SJSA1 (cell line): ENCODE measurements at regions not wholly inside any gene's neighbourhood (a gene's known extent, or its start where the extent isn't known, plus 50 kb on each side); places are given as distances from the start of the nearest gene placed in this dataset.
"Not testable (repeated sequence)": the region's sequence is repeated elsewhere in the genome, so short reads cannot be mapped to it uniquely, and the experiment has no call there.

Experiments
- DNase-seq, 2 experiments: peaks; one replicate each; pipeline ENCODE4 v3.0.0-alpha.2; 2015 to 2020; ENCODE audit warnings: low spot score in 2 of 2, low read depth in 1 of 2
- H3K27ac ChIP-seq: fragments of 250-450 bp; sonication (Bioruptor Pico); 2 replicates; pipeline ENCODE4 v1.5.1; 2020; ENCODE audit warnings: mild to moderate bottlenecking, moderate library complexity
- H3K27me3 ChIP-seq: fragments of 250-450 bp; sonication (Bioruptor Pico); replicated peaks from 2 replicates; pipeline ENCODE4 v1.5.1; 2020; ENCODE audit warnings: mild to moderate bottlenecking, moderate library complexity
- H3K36me3 ChIP-seq: fragments of 250-450 bp; sonication (Bioruptor Pico); 2 replicates; pipeline ENCODE4 v1.5.1; 2020; ENCODE audit warnings: mild to moderate bottlenecking
- H3K4me1 ChIP-seq: fragments of 250-450 bp; sonication (Bioruptor Pico); replicated peaks from 2 replicates; pipeline ENCODE4 v1.6.1; 2021; ENCODE audit warnings: mild to moderate bottlenecking
- H3K4me3 ChIP-seq: fragments of 250-450 bp; sonication (Bioruptor Pico); 2 replicates; pipeline ENCODE4 v1.5.1; 2020; ENCODE audit warnings: mild to moderate bottlenecking
- H3K9me3 ChIP-seq: fragments of 250-450 bp; sonication (Bioruptor Pico); replicated peaks from 2 replicates; pipeline ENCODE4 v1.5.1; 2020; ENCODE audit warnings: mild to moderate bottlenecking

DNA sequence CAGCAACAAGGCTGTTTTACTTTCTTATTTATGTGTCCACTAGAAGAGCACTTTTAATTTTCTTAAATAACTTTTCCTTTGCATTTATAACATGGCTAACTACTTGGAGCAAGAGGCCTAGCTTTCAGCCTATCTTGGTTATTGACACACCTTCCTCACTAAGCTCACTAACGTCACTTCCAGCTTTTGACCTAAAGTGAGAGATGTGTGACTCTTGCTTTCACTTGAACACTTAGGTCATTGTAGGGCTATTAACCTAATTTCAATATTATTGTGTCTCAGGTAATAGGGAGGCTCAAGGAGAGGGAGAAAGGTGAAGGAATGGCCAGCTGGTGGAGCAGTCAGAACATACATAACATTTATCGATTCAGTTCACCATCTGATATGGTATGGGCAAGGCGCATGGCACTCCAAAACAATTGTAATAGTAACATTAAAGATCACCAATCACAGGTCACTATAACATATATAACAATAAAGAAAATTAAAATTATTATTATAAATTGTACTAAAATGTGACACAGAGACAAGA, 95.0 kb upstream of the FAM20C start:
- Histone ChIP-seq H3K9me3 (peaks cover 5% of the 10 kb centered on the region; the same call in 1 of the 2 replicates), H3K27ac (no peak overlapping the region), H3K36me3 (no peaks in the 10 kb centered on the region), H3K4me1 (peaks cover 33% of the 10 kb centered on the region), H3K27me3 (no peaks in the 10 kb centered on the region), H3K4me3 (no peak overlapping the region)
- DNase-seq = no peak

DNA sequence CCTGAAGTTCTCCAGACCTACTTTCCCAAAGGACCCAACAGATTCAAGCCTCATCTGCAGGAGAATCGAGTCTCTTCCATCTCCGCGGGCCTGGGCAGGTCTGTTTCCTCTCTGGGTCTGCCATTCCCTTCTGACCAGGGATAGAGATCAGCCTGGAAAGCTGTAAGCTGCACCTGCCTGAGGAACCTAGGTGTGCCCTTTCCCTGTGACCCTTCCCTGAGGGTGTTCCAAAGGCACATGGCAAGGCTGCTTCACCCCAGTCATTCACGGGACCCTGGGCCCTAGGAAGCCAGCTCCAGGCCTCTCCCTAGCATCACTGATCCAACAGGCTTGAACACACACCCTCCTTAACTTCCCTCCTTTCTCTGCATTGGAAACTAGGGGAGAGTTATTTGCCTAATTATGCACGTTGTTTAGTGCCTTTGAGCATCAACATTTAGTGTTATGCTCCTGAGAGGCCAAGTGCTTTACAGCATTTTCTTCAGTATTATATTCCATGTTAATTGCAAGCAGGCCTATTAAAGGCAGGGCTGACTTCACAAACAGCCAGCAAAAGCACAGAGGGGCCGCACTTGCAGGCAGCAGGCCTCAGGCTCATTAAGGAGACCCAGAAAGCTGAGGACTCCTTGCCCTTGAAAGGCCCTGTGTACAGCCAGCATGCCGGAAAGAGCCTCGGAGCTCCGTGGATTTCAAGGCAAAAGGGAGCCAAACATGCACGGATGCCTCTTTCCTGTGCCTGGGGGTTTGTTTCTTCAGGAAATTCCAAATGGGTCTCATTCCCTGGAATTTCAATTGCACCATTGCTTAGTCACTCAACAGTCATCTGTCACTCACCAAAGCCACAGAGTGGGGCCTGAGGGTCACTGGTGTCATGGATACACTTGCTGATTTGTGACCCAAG, 91.0 kb upstream of the FAM20C start:
- H3K27ac ChIP-seq = peak overlapping the region; percentile 60

DNA sequence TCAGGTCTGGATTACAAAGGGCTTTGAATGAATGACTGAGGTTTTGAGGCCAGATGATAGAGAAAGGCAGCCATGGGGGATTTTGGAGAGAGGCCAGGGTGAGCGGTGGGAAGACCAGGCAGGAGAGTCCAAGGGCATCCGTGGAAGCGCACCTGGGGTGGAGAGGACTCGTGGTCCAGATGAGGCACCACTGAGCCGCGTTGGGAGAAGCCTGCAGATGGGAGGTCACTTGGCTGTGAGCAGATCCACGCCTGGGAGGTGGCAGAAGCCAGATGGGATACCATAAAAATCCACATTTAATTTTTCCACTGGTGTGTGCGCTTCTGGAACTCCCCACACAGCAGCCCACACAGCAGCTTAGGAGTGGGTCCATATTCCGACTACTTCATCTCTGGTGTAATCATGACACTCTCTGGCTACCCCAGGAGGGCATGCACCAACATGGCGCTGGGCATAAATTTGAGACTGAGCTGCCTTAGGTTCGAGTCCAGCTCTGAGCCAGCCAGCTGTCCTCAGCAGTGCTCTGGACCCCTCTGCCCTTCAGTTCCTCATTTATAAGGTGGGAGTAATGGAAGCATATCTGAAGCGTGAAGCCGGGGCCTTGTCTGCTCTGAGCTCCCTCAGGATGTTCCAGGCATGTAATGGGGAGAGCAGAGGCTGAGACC, 90.2 kb upstream of the FAM20C start:
- Histone ChIP-seq H3K27me3 (no peaks in the 10 kb centered on the region; the same call in 1 of the 2 replicates), H3K4me3 (no peak overlapping the region), H3K4me1 (peaks cover 22% of the 10 kb centered on the region), H3K36me3 (no peaks in the 10 kb centered on the region), H3K9me3 (peaks cover 5% of the 10 kb centered on the region; the same call in 1 of the 2 replicates), H3K27ac (no peak overlapping the region)
- DNase-seq = no peak

More for the DNA sequence above, 91.0 kb upstream of the FAM20C start:
- Histone ChIP-seq H3K27me3 (no peaks in the 10 kb centered on the region), H3K4me1 (peaks cover 22% of the 10 kb centered on the region), H3K36me3 (no peaks in the 10 kb centered on the region), H3K9me3 (peaks cover 5% of the 10 kb centered on the region; the same call in 1 of the 2 replicates), H3K4me3 (no peak overlapping the region)
- DNase-seq = peak; percentile 77

DNA sequence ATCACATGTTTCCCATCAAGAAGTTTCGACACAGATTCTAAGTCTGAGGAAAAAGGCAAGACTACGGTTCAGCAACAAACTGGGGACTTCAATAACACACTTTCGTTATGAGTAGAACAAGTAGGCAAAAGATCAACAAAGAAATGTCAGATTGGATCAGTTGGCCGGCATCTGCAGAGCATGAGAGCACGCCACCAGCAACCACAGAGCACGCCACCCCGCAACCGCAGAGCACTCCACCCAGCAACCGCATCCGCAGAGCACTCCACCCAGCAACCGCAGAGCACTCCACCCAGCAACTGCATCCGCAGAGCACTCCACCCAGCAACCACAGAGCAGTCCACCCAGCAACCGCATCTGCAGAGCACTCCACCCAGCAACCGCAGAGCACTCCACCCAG, 89.7 kb upstream of the FAM20C start:
- peak; percentile 20 to 55 for DNase-seq

DNA sequence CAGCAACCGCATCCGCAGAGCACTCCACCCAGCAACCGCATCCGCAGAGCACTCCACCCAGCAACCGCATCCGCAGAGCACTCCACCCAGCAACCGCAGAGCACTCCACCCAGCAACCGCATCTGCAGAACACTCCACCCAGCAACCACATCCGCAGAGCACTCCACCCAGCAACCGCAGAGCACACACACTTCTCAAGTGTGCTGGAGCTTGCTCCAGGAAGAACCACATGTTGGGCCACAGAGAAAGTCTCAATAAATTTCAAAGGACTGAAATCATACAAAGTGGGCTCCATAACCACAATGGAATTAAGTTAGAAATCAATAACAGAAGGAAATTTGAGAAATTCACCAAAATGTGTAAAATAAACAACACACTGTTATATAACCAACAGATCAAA, 88.4 kb upstream of the FAM20C start:
- H3K4me3 ChIP-seq, H3K27me3 ChIP-seq, H3K9me3 ChIP-seq, H3K27ac ChIP-seq, DNase-seq, H3K36me3 ChIP-seq: not testable (repeated sequence)
- peaks cover 22% of the 10 kb centered on the region for H3K4me1 ChIP-seq

More for the DNA sequence above, 89.7 kb upstream of the FAM20C start:
- Histone ChIP-seq H3K4me1 (peaks cover 22% of the 10 kb centered on the region), H3K27me3 (no peaks in the 10 kb centered on the region; the same call in 1 of the 2 replicates), H3K9me3 (peaks cover 3% of the 10 kb centered on the region; the same call in 1 of the 2 replicates), H3K27ac (no peak overlapping the region), H3K36me3 (no peaks in the 10 kb centered on the region), H3K4me3 (no peak overlapping the region)

DNA sequence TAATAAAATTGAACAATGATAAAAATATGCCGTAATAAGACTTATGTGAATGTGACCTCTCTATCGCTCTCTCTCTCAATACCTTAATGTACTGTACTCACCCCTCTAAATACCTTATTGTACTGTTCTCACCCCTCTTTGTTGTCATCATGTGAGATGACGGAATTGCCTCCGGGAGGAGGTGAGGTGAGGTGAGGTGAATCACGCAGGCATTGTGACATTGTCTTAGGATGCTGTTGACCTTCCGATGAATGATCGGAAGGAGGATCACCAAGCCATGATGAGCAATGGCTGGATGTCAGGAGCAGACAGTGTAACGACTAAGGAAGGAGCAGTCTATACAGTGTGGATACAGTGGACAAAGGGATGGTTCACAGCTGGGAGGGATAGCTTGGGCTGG, 87.4 kb upstream of the FAM20C start:
- Histone ChIP-seq H3K9me3 (no peaks in the 10 kb centered on the region), H3K27ac (no peak overlapping the region), H3K36me3 (no peaks in the 10 kb centered on the region), H3K4me1 (peaks cover 22% of the 10 kb centered on the region), H3K27me3 (no peaks in the 10 kb centered on the region; the same call in 1 of the 2 replicates), H3K4me3 (no peak overlapping the region)
- DNase-seq = no peak

DNA sequence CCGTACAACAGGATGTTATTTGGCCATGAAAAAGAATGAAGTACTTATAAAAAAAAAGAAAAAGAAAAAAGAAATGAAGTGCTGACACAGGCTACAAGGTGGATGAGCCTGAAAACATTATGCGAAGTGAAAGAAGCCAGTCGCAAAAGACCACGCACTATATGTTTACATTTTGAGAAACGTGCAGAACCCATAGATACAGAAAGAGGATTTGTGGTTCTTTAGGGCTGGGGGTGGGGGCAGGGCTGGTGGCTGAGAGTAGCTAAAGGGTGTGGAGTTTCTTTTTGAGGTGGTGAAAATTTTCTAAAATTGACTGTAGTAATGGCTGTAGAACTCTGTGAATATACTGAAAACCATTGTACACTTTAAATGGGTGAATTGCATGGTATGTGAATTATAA, 86.0 kb upstream of the FAM20C start:
- no peaks in the 10 kb centered on the region; the same call in 1 of the 2 replicates for H3K27me3 ChIP-seq

DNA sequence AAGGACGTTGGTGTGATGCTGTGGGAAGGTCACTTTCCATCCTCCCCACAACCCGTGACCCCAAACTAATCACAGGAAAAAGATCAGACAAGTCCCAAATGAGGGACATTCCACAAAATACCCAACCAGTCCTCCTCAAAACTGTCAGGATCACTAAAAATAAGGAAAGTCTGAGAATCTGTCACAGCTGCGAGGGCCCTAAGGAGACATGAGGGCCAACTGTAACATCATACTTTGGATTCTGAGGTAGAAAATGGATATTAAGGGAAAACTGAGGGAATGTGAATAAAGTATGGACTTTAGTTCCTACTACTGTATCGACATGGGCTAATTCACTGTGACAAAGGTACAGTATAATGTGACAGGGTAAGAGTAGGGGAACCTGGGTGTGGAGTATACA, 85.1 kb upstream of the FAM20C start:
- Histone ChIP-seq H3K4me1 (peaks cover 4% of the 10 kb centered on the region), H3K4me3 (no peak overlapping the region), H3K27me3 (no peaks in the 10 kb centered on the region; the same call in 1 of the 2 replicates), H3K36me3 (no peaks in the 10 kb centered on the region), H3K27ac (no peak overlapping the region), H3K9me3 (peaks cover 7% of the 10 kb centered on the region; the same call in 1 of the 2 replicates)
- DNase-seq = no peak

More for the DNA sequence above, 86.0 kb upstream of the FAM20C start:
- no peak for DNase-seq
- Histone ChIP-seq H3K4me3 (no peak overlapping the region), H3K9me3 (0 out of 2 replicates have a peak, but pooled peaks cover 2% of the 10 kb centered on the region), H3K27ac (no peak overlapping the region), H3K4me1 (peaks cover 13% of the 10 kb centered on the region), H3K36me3 (no peaks in the 10 kb centered on the region)

DNA sequence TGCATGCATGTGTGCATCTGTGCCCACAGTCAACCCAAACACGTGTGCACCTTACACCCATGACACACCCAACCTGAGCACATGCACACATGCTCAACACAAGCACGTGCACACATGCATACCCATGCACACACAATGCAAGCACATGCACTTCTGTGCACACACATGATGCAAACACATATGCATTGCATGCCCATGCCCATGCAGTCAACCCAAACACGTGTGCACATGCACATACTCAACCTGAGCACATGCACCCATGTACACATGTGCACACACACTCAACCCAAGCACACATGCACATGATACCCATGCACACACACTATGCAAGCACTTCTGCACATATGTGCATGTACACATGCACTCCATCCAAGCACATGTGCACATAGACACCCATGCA, 84.5 kb upstream of the FAM20C start:
- DNase-seq = no peak
- no peak overlapping the region for H3K4me3 ChIP-seq
- H3K27me3 ChIP-seq = no peaks in the 10 kb centered on the region; the same call in 1 of the 2 replicates
- H3K27ac ChIP-seq = no peak overlapping the region
- no peaks in the 10 kb centered on the region for H3K4me1 ChIP-seq
- peaks cover 9% of the 10 kb centered on the region; the same call in 1 of the 2 replicates for H3K9me3 ChIP-seq
- H3K36me3 ChIP-seq = no peaks in the 10 kb centered on the region

DNA sequence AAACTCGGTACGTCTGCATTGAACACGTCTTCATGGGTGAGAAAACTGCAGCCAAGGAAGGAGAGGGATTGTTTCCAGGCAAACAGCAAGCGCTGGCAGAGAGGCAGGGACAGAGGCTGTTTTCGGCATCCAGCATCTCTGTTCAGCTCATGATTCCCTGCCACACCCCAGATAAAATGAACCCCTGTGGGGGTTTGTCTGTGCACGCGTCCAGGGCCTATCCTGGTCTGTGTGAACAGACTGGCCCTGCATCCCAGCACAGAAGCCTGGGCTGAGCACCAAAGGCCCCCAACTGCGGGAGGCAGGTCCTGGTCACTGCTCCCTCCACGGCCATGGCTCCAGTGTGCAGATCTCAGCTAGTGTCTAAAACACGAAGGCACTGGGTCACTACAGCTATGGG, 83.3 kb upstream of the FAM20C start:
- no peak overlapping the region for H3K4me3 ChIP-seq
- no peaks in the 10 kb centered on the region; the same call in 1 of the 2 replicates for H3K27me3 ChIP-seq
- no peaks in the 10 kb centered on the region for H3K4me1 ChIP-seq
- H3K9me3 ChIP-seq = peaks cover 13% of the 10 kb centered on the region; the same call in 1 of the 2 replicates
- no peak overlapping the region for H3K27ac ChIP-seq
- no peaks in the 10 kb centered on the region for H3K36me3 ChIP-seq
- DNase-seq = no peak

DNA sequence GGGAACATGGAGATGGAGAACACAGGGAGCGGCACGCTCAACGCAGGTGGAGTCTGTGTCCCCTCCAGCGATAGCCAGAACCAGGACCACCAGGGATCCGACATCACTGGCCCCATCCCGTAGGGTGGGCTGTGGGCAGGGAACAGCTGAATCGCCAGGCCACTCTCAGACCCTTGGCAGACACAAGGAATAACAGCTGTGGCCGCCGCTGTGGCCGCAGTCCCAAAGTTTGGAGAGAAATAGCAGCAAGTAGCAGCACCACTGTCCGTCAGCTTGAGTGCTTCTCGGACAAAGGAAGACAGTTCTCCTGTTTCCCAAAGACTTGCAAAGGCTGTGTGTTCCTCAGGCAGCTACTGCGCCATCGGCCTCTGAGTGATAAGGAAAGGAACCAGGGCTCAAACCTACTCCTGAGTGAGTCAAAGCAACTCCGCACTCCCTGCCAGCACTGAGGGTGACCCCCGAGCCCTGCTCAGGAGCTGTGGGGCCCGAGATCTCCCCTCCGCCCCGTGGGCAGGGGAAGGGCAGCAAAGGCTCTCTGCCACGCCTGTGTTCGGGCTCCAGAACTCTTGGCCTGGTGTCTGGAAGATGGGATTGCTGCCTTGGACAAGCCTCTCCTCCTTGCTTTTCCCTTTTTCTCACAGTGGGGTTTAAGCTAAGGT, 82.3 kb upstream of the FAM20C start:
- Histone ChIP-seq H3K9me3 (peaks cover 18% of the 10 kb centered on the region), H3K4me1 (no peaks in the 10 kb centered on the region), H3K27me3 (peaks cover 4% of the 10 kb centered on the region; the same call in 1 of the 2 replicates), H3K27ac (no peak overlapping the region), H3K36me3 (no peaks in the 10 kb centered on the region), H3K4me3 (no peak overlapping the region)
- DNase-seq = no peak

DNA sequence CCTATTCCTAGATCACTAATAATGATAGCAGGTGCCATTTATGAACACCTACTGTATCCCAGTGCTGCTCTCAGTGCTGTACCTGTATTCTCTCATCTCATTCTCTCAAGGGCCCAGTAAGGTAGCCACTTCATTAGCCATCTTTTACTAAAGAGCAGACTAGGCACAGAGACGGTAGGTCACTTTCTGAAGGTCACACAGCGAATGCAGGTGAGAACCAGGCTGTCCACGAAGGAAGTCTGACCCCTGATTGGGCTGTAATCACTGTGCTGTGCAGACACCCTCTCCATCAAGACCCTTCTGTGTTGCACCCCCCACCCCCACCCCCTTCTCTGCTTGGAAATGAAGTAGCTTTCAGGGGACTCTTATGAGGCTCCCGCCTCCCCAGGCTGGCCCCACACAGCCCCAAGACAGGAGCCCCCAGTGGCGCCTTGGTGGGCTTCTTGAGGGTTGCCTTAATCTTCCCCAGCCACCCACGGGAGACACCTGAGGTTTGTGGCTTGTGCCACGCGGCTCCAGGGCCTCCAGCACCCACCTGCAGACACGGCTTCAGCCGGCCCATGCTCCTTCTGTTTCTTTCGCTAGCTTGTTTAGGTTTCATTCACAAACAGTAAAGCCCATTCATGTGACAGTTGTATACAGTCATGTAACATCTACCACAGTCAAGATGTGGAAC, 81.7 kb upstream of the FAM20C start:
- peaks cover 18% of the 10 kb centered on the region for H3K9me3 ChIP-seq
- no peak overlapping the region for H3K27ac ChIP-seq
- peaks cover 4% of the 10 kb centered on the region; the same call in 1 of the 2 replicates for H3K27me3 ChIP-seq
- H3K36me3 ChIP-seq = no peaks in the 10 kb centered on the region
- H3K4me3 ChIP-seq = no peak overlapping the region
- DNase-seq = no peak
- no peaks in the 10 kb centered on the region for H3K4me1 ChIP-seq

DNA sequence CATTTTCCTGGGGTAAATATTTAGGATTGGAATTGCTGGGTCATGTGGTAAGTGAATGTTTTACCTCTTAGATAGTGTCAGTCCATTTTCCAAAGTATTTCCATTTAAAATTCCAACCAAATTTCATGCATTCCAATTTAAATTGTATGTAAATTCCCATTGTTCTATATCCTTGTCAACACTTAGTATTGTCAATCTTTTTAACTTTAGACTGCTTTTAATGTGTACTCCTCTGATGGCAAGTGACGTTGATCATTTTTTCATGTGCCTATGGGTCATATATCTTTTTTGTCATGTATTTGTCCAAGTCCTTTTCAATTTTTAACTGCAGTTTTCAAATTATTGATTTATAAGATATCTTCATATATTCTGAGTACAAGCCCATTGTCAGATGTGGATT, 80.8 kb upstream of the FAM20C start:
- DNase-seq = no peak
- Histone ChIP-seq H3K4me3 (no peak overlapping the region), H3K27me3 (peaks cover 4% of the 10 kb centered on the region; the same call in 1 of the 2 replicates), H3K4me1 (no peaks in the 10 kb centered on the region), H3K27ac (no peak overlapping the region), H3K9me3 (peaks cover 18% of the 10 kb centered on the region), H3K36me3 (no peaks in the 10 kb centered on the region)
